Activated naive CD4-positive, alpha-beta T cell treated with anti-CD3 and anti-CD28 coated beads, Interleukin-2, amount 50 U/mL, for 24 hours (primary cell): ENCODE measurements at regions not wholly inside any gene's neighbourhood (a gene's known extent, or its start where the extent isn't known, plus 50 kb on each side); places are given as distances from the start of the nearest gene placed in this dataset.

Experiments
- H3K27ac Mint-ChIP-seq: one replicate; pipeline ENCODE4 v1.8.0; 2021; ENCODE audit warnings: mild to moderate bottlenecking, mixed read lengths
- H3K27me3 Mint-ChIP-seq: one replicate; pipeline ENCODE4 v1.8.0; 2021; ENCODE audit warnings: mixed read lengths
- H3K36me3 Mint-ChIP-seq: one replicate; pipeline ENCODE4 v1.8.0; 2021; ENCODE audit warnings: mixed read lengths
- H3K4me1 Mint-ChIP-seq: one replicate; pipeline ENCODE4 v1.8.0; 2021; ENCODE audit warnings: mixed read lengths
- H3K4me3 Mint-ChIP-seq: one replicate; pipeline ENCODE4 v1.8.0; 2021; ENCODE audit warnings: mild to moderate bottlenecking, mixed read lengths
- H3K9me3 Mint-ChIP-seq: one replicate; pipeline ENCODE4 v1.8.0; 2021; ENCODE audit warnings: mixed read lengths

GRCh38 chr17:71114911-71115668 lies 945.8 kb downstream of the KCNJ2 start:
- Mint-ChIP-seq H3K36me3 (no peaks in the 10 kb centered on the region), H3K27ac (no peak overlapping the region), H3K27me3 (no peaks in the 10 kb centered on the region), H3K9me3 (peaks cover 5% of the 10 kb centered on the region), H3K4me1 (no peaks in the 10 kb centered on the region), H3K4me3 (no peak overlapping the region)

GRCh38 chr17:71115669-71115972 lies 946.3 kb downstream of the KCNJ2 start:
- Mint-ChIP-seq H3K4me1 (no peaks in the 10 kb centered on the region), H3K4me3 (no peak overlapping the region), H3K27me3 (no peaks in the 10 kb centered on the region), H3K36me3 (no peaks in the 10 kb centered on the region), H3K9me3 (peaks cover 5% of the 10 kb centered on the region), H3K27ac (no peak overlapping the region)

GRCh38 chr17:71117466-71117865 lies 948.1 kb downstream of the KCNJ2 start:
- peaks cover 5% of the 10 kb centered on the region for H3K9me3 Mint-ChIP-seq
- no peak overlapping the region for H3K27ac Mint-ChIP-seq
- no peaks in the 10 kb centered on the region for H3K36me3 Mint-ChIP-seq
- H3K27me3 Mint-ChIP-seq: no peaks in the 10 kb centered on the region
- no peaks in the 10 kb centered on the region for H3K4me1 Mint-ChIP-seq
- no peak overlapping the region for H3K4me3 Mint-ChIP-seq

GRCh38 chr17:71118039-71118438 lies 948.7 kb downstream of the KCNJ2 start:
- no peaks in the 10 kb centered on the region for H3K4me1 Mint-ChIP-seq
- H3K27ac Mint-ChIP-seq: no peak overlapping the region
- H3K27me3 Mint-ChIP-seq: no peaks in the 10 kb centered on the region
- H3K36me3 Mint-ChIP-seq: no peaks in the 10 kb centered on the region
- H3K4me3 Mint-ChIP-seq: no peak overlapping the region
- H3K9me3 Mint-ChIP-seq: peaks cover 5% of the 10 kb centered on the region

- Mint-ChIP-seq H3K9me3 (no peaks in the 10 kb centered on the region), H3K36me3 (no peaks in the 10 kb centered on the region), H3K4me3 (no peak overlapping the region), H3K27me3 (no peaks in the 10 kb centered on the region), H3K27ac (no peak overlapping the region), H3K4me1 (no peaks in the 10 kb centered on the region)
These were observed 958.1 kb downstream of the KCNJ2 start for GRCh38 chr17:71127416-71127815.

- Mint-ChIP-seq H3K36me3 (no peaks in the 10 kb centered on the region), H3K4me1 (no peaks in the 10 kb centered on the region), H3K9me3 (peaks cover 4% of the 10 kb centered on the region), H3K27me3 (no peaks in the 10 kb centered on the region), H3K4me3 (no peak overlapping the region), H3K27ac (no peak overlapping the region)
These were observed 973.0 kb downstream of the KCNJ2 start for GRCh38 chr17:71142333-71142732.

GRCh38 chr17:71145486-71145885 lies 975.3 kb upstream of the SOX9 start:
- H3K27ac Mint-ChIP-seq: no peak overlapping the region
- H3K27me3 Mint-ChIP-seq: no peaks in the 10 kb centered on the region
- no peaks in the 10 kb centered on the region for H3K9me3 Mint-ChIP-seq
- H3K36me3 Mint-ChIP-seq: no peaks in the 10 kb centered on the region
- H3K4me3 Mint-ChIP-seq: no peak overlapping the region
- H3K4me1 Mint-ChIP-seq: no peaks in the 10 kb centered on the region

GRCh38 chr17:71147906-71148305 lies 972.9 kb upstream of the SOX9 start:
- no peaks in the 10 kb centered on the region for H3K9me3 Mint-ChIP-seq
- H3K36me3 Mint-ChIP-seq: no peaks in the 10 kb centered on the region
- H3K27me3 Mint-ChIP-seq: no peaks in the 10 kb centered on the region
- H3K27ac Mint-ChIP-seq: no peak overlapping the region
- H3K4me3 Mint-ChIP-seq: no peak overlapping the region
- no peaks in the 10 kb centered on the region for H3K4me1 Mint-ChIP-seq

GRCh38 chr17:71149607-71150006 lies 971.2 kb upstream of the SOX9 start:
- Mint-ChIP-seq H3K27me3 (no peaks in the 10 kb centered on the region), H3K9me3 (no peaks in the 10 kb centered on the region), H3K27ac (no peak overlapping the region), H3K4me3 (no peak overlapping the region), H3K4me1 (no peaks in the 10 kb centered on the region), H3K36me3 (no peaks in the 10 kb centered on the region)

GRCh38 chr17:71157297-71157696 lies 963.5 kb upstream of the SOX9 start:
- no peaks in the 10 kb centered on the region for H3K27me3 Mint-ChIP-seq
- no peaks in the 10 kb centered on the region for H3K4me1 Mint-ChIP-seq
- no peaks in the 10 kb centered on the region for H3K36me3 Mint-ChIP-seq
- no peak overlapping the region for H3K27ac Mint-ChIP-seq
- H3K4me3 Mint-ChIP-seq: no peak overlapping the region
- peaks cover 11% of the 10 kb centered on the region for H3K9me3 Mint-ChIP-seq

GRCh38 chr17:71158437-71158836 lies 962.4 kb upstream of the SOX9 start:
- no peak overlapping the region for H3K27ac Mint-ChIP-seq
- no peaks in the 10 kb centered on the region for H3K4me1 Mint-ChIP-seq
- H3K36me3 Mint-ChIP-seq: no peaks in the 10 kb centered on the region
- peaks cover 11% of the 10 kb centered on the region for H3K9me3 Mint-ChIP-seq
- no peaks in the 10 kb centered on the region for H3K27me3 Mint-ChIP-seq
- H3K4me3 Mint-ChIP-seq: no peak overlapping the region

- H3K4me1 Mint-ChIP-seq: no peaks in the 10 kb centered on the region
- no peak overlapping the region for H3K4me3 Mint-ChIP-seq
- H3K9me3 Mint-ChIP-seq: peaks cover 11% of the 10 kb centered on the region
- H3K27ac Mint-ChIP-seq: no peak overlapping the region
- H3K36me3 Mint-ChIP-seq: no peaks in the 10 kb centered on the region
- H3K27me3 Mint-ChIP-seq: no peaks in the 10 kb centered on the region
These were observed 957.6 kb upstream of the SOX9 start for GRCh38 chr17:71163121-71163812.

GRCh38 chr17:71163813-71164122 lies 957.1 kb upstream of the SOX9 start:
- Mint-ChIP-seq H3K36me3 (no peaks in the 10 kb centered on the region), H3K4me3 (no peak overlapping the region), H3K9me3 (peaks cover 11% of the 10 kb centered on the region)

GRCh38 chr17:71164561-71164960 lies 956.3 kb upstream of the SOX9 start:
- H3K9me3 Mint-ChIP-seq: peaks cover 8% of the 10 kb centered on the region
- H3K4me3 Mint-ChIP-seq: no peak overlapping the region
- no peak overlapping the region for H3K27ac Mint-ChIP-seq
- H3K27me3 Mint-ChIP-seq: no peaks in the 10 kb centered on the region
- no peaks in the 10 kb centered on the region for H3K36me3 Mint-ChIP-seq
- H3K4me1 Mint-ChIP-seq: no peaks in the 10 kb centered on the region

More at GRCh38 chr17:71163813-71164122, 957.1 kb upstream of the SOX9 start:
- H3K4me1 Mint-ChIP-seq: no peaks in the 10 kb centered on the region
- no peaks in the 10 kb centered on the region for H3K27me3 Mint-ChIP-seq
- H3K27ac Mint-ChIP-seq: no peak overlapping the region

- Mint-ChIP-seq H3K27me3 (no peaks in the 10 kb centered on the region), H3K27ac (no peak overlapping the region), H3K4me1 (no peaks in the 10 kb centered on the region), H3K4me3 (no peak overlapping the region), H3K36me3 (no peaks in the 10 kb centered on the region), H3K9me3 (peaks cover 3% of the 10 kb centered on the region)
These were observed 954.5 kb upstream of the SOX9 start for GRCh38 chr17:71166311-71166710.

- Mint-ChIP-seq H3K9me3 (no peaks in the 10 kb centered on the region), H3K27me3 (no peaks in the 10 kb centered on the region), H3K4me1 (no peaks in the 10 kb centered on the region), H3K4me3 (no peak overlapping the region), H3K27ac (no peak overlapping the region), H3K36me3 (no peaks in the 10 kb centered on the region)
These were observed 952.6 kb upstream of the SOX9 start for GRCh38 chr17:71168053-71168741.
